ENCODE measurements at regions not wholly inside any gene's neighbourhood (a gene's known extent, or its start where the extent isn't known, plus 50 kb on each side); places are given as distances from the start of the nearest gene placed in this dataset.
A peak's percentile ranks its signal among the peaks of the same experiment; 100 is the strongest.

DNA sequence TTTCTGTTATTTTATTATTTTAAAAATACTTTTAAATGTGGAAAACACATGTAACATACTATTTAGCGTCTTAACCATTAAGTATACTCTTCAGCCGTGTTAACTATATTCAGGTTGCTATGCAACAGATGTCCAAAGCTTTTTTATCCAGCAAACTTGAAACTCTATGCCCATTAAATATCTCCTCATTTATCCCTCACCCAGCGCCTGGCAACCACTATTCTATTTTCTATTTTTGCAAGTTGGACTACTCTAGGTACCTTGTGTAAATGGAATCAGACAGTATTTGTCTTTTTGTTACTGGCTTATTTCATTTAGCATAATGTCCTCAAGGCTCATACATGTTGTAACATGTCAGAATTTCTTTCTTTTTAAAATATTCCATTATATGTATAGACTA, 174.6 kb downstream of the PCDH10 start:
- Histone ChIP-seq H3K27me3 (ENCODE audit: insufficient read depth, low read length) (no peaks in the 10 kb centered on the region), H3K9me3 (ENCODE audit: insufficient read depth, low read depth, low read length) (no peaks in the 10 kb centered on the region), H3K36me3 (ENCODE audit: insufficient read depth, low read length) (no peaks in the 10 kb centered on the region), H3K4me3 (ENCODE audit: insufficient read depth, low read depth, low read length) (no peak overlapping the region), H4K20me1 (ENCODE audit: insufficient read depth, low read length) (no peaks in the 10 kb centered on the region), H3K79me2 (ENCODE audit: insufficient read depth, low read length) (no peaks in the 10 kb centered on the region), H2AFZ (ENCODE audit: low read depth, low read length) (no peak overlapping the region), H3K27ac (ENCODE audit: low read depth, low read length) (no peak overlapping the region), H3K4me2 (ENCODE audit: low read length) (no peak overlapping the region), H3K9ac (ENCODE audit: low read length) (no peak overlapping the region), H3K4me1 (ENCODE audit: insufficient read depth, low read length) (no peaks in the 10 kb centered on the region)
- Mint-ChIP-seq H3K27ac (ENCODE audit: unreplicated experiment) (no peak overlapping the region), H3K9me3 (ENCODE audit: unreplicated experiment) (no peaks in the 10 kb centered on the region), H3K36me3 (ENCODE audit: low read depth, unreplicated experiment) (no peaks in the 10 kb centered on the region), H3K4me3 (ENCODE audit: unreplicated experiment) (no peak overlapping the region), H3K4me1 (ENCODE audit: low read depth, unreplicated experiment) (no peaks in the 10 kb centered on the region), H3K27me3 (ENCODE audit: low read depth, unreplicated experiment) (no peaks in the 10 kb centered on the region)
- TF ChIP-seq, protein P1, sequence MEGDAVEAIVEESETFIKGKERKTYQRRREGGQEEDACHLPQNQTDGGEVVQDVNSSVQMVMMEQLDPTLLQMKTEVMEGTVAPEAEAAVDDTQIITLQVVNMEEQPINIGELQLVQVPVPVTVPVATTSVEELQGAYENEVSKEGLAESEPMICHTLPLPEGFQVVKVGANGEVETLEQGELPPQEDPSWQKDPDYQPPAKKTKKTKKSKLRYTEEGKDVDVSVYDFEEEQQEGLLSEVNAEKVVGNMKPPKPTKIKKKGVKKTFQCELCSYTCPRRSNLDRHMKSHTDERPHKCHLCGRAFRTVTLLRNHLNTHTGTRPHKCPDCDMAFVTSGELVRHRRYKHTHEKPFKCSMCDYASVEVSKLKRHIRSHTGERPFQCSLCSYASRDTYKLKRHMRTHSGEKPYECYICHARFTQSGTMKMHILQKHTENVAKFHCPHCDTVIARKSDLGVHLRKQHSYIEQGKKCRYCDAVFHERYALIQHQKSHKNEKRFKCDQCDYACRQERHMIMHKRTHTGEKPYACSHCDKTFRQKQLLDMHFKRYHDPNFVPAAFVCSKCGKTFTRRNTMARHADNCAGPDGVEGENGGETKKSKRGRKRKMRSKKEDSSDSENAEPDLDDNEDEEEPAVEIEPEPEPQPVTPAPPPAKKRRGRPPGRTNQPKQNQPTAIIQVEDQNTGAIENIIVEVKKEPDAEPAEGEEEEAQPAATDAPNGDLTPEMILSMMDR (IDR thresholded peaks at IDR 0.05; ENCODE audit: insufficient read depth, low read depth, low read length), result no peak
- TF ChIP-seq EZH2 (IDR thresholded peaks at IDR 0.05; ENCODE audit: insufficient read depth, low read length), result no peak
- DNase-seq (ENCODE audit: low read depth) (no peak), FAIRE-seq (no peak)

DNA sequence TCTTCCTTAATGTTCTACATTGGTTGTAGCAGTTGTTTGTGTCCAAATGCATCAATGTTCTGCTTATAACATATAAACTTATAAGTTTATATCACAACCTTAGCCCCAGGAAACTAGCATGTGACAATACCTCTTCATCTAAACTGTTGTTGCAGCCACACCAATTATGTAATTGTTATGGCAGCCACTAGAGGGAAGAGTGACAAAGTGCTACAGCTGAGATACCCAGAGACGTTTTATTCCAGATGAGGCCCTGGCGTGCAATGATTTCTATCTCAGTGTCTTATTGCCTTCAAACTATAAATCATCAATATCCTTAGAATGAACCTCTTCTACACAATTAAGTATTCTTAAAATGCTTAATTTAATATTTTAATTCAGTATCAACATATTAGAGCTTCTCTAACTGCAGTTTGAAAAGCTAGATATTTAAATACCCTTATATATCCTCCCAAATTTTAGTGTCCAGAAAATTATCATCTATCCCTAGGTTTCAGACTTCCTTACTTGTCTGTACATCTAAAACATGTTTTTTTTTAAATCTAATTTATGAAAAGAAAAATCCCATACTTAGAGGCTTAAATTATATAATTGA, 171.6 kb downstream of the PCDH10 start:
- Histone ChIP-seq H3K27ac (ENCODE audit: low read depth, low read length) (no peak overlapping the region), H3K9ac (ENCODE audit: low read length) (no peak overlapping the region), H3K79me2 (ENCODE audit: insufficient read depth, low read length) (no peaks in the 10 kb centered on the region), H3K27me3 (ENCODE audit: insufficient read depth, low read length) (no peaks in the 10 kb centered on the region), H4K20me1 (ENCODE audit: insufficient read depth, low read length) (no peaks in the 10 kb centered on the region), H3K4me1 (ENCODE audit: insufficient read depth, low read length) (peaks cover 4% of the 10 kb centered on the region), H2AFZ (ENCODE audit: low read depth, low read length) (no peak overlapping the region), H3K4me3 (ENCODE audit: insufficient read depth, low read depth, low read length) (no peak overlapping the region), H3K36me3 (ENCODE audit: insufficient read depth, low read length) (no peaks in the 10 kb centered on the region), H3K4me2 (ENCODE audit: low read length) (no peak overlapping the region), H3K9me3 (ENCODE audit: insufficient read depth, low read depth, low read length) (no peaks in the 10 kb centered on the region)
- TF ChIP-seq, protein P1 (IDR thresholded peaks at IDR 0.05; ENCODE audit: insufficient read depth, low read depth, low read length), result peak; percentile 76
- TF ChIP-seq EZH2 (IDR thresholded peaks at IDR 0.05; ENCODE audit: insufficient read depth, low read length), result no peak
- Mint-ChIP-seq H3K36me3 (ENCODE audit: low read depth, unreplicated experiment) (no peaks in the 10 kb centered on the region), H3K27ac (ENCODE audit: unreplicated experiment) (no peak overlapping the region), H3K4me3 (ENCODE audit: unreplicated experiment) (no peak overlapping the region), H3K4me1 (ENCODE audit: low read depth, unreplicated experiment) (no peaks in the 10 kb centered on the region), H3K9me3 (ENCODE audit: unreplicated experiment) (no peaks in the 10 kb centered on the region), H3K27me3 (ENCODE audit: low read depth, unreplicated experiment) (no peaks in the 10 kb centered on the region)
- DNase-seq (ENCODE audit: low read depth) (peak; percentile 11), FAIRE-seq (no peak)

DNA sequence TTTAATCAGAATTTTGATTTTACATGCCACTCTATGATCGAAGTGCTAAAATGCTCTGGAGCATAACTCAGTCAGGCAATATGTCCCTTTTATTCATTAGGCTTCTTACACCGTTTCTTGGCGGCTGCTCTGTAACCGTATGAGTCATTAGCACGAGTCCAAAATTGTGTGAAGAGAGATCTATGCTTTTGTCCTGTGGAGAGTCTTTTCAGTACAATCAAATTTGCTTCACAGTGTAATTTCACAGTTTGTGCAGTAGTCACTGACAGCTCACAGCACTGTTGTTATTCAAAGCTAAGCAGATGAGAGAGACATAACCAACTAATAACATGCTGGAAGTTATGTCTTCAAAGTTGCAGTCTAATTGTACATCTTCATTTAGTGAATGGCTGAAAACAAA, 167.8 kb downstream of the PCDH10 start:
- FAIRE-seq, result no peak
- no peaks in the 10 kb centered on the region for H3K79me2 ChIP-seq (ENCODE audit: insufficient read depth, low read length)
- no peak overlapping the region for H3K27ac Mint-ChIP-seq (ENCODE audit: unreplicated experiment)
- H4K20me1 ChIP-seq (ENCODE audit: insufficient read depth, low read length), result no peaks in the 10 kb centered on the region
- H3K4me1 ChIP-seq (ENCODE audit: insufficient read depth, low read length), result peaks cover 4% of the 10 kb centered on the region
- no peaks in the 10 kb centered on the region for H3K4me1 Mint-ChIP-seq (ENCODE audit: low read depth, unreplicated experiment)
- peak; percentile 73 for DNase-seq (ENCODE audit: low read depth)
- H3K4me3 Mint-ChIP-seq (ENCODE audit: unreplicated experiment), result no peak overlapping the region
- peak overlapping the region; percentile 28 for H2AFZ ChIP-seq (ENCODE audit: low read depth, low read length)
- no peak for TF ChIP-seq EZH2 (IDR thresholded peaks at IDR 0.05; ENCODE audit: insufficient read depth, low read length)
- TF ChIP-seq, protein P1 (IDR thresholded peaks at IDR 0.05; ENCODE audit: insufficient read depth, low read depth, low read length), result no peak
- H3K27ac ChIP-seq (ENCODE audit: low read depth, low read length), result no peak overlapping the region
- no peaks in the 10 kb centered on the region for H3K36me3 Mint-ChIP-seq (ENCODE audit: low read depth, unreplicated experiment)
- no peaks in the 10 kb centered on the region for H3K9me3 Mint-ChIP-seq (ENCODE audit: unreplicated experiment)
- no peak overlapping the region for H3K9ac ChIP-seq (ENCODE audit: low read length)
- no peaks in the 10 kb centered on the region for H3K9me3 ChIP-seq (ENCODE audit: insufficient read depth, low read depth, low read length)
- no peaks in the 10 kb centered on the region for H3K36me3 ChIP-seq (ENCODE audit: insufficient read depth, low read length)
- no peak overlapping the region for H3K4me3 ChIP-seq (ENCODE audit: insufficient read depth, low read depth, low read length)
- H3K4me2 ChIP-seq (ENCODE audit: low read length), result no peak overlapping the region
- H3K27me3 ChIP-seq (ENCODE audit: insufficient read depth, low read length), result no peaks in the 10 kb centered on the region
- H3K27me3 Mint-ChIP-seq (ENCODE audit: low read depth, unreplicated experiment), result no peaks in the 10 kb centered on the region
